Glomerular visceral epithelial cell (primary cell): ENCODE measurements at regions not wholly inside any gene's neighbourhood (a gene's known extent, or its start where the extent isn't known, plus 50 kb on each side); places are given as distances from the start of the nearest gene placed in this dataset.
A peak's percentile ranks its signal among the peaks of the same experiment; 100 is the strongest.

ENCODE experiments used
- DNase-seq: peaks from one replicate; pipeline ENCODE4 v3.0.0-alpha.2; 2016; ENCODE audit errors: extremely low spot score

DNA sequence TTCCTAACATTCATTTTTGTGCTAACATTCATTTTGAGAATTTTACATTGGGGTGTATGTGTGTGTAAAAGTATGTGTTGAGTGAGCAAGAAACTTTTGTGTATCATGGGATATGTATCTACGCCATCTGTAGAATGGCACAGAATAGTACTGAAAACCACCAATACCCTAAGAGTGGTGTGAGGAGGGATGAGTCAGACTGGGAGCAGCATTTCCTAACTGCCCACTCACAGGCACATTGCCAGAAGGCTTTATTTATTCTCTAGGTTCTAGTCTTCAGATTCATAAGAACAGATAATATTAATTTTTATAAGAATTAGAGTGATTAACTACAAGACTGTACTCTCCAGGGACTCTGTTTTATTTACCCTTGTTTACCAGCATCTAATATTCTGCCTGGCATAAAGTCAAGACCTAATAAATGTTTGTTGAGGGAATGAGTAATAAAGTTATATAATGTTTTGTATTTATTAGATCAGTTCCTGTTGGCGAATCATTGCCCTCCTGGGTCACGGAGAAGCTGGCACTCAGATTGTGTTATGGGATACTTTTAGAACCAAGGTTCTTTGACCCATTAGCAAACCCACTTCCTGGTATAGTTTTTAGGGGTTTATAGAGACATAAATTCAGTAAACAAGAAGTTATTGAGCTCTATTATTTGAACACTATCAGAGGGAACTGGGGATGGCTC, 159.1 kb upstream of the PPP2R2B start:
- DNase-seq: peak; percentile 55

DNA sequence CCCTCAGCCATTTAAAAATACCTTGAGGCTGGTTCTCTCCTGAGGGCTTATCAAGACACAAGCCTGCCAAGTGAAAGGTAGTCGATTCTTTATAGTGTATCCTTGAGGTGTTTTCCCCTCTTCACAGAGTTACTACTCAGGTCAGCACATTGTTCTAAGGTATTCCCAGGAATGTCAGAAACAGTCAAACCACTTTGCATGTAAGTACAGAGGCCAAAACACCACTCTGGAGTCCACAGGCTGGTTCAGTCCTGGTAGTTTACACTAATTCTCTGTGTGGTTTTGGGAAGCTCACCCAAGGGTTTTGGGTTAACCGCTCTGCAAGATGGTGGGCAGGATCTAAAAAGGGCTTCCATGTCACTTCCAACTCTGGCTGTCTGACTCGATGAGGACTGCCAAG, 162.3 kb upstream of the PPP2R2B start:
- DNase-seq: no peak

DNA sequence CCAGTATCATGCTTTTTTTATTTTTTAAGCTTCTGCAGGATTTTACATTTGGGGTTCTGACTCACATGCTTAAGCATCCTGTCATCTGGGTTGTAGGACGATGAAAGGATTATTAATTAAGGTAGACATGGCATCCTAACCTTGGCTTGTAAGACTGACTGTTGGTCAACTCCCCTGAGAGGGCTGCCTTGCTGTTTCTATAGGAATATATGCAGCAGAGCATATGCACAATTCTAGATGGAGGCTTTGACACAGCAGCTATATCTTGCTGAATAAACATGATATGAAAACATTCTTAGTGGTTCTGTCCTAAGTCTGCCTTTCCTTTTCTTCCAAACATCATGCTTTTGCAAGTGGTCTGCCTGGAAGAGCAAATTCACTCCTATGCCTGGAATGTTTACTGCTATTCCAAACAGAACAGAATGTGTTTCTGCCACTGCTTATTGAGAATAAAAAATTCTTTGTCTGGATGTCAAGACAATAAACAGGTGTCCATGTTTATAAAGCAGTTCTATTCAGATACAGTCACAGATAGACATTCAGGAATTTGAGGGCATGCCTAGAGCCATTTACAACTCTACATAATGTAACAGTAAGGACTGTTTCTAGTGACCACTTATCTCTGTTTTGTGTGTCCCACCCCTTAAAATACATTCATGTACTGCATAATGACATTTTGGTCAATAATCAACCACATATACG, 166.2 kb upstream of the PPP2R2B start:
- no peak for DNase-seq

DNA sequence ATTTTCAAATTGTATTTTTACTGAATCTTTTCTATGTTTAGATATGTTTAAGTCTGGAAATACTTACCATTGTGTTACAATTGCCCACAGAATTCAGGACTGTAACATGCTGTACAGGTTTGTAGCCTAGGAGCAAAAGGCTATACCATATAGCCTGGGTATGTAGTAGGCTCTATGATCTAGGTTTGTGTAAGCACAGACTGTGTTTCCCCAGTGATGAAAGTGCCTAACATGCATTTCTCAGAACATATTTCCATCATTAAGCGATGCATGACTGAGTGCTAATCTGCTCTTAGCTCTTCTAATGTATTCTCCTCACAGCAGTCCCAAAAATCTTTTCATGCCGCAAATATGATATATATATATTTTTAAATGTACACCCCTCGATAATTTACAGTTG, 166.7 kb upstream of the PPP2R2B start:
- no peak for DNase-seq

DNA sequence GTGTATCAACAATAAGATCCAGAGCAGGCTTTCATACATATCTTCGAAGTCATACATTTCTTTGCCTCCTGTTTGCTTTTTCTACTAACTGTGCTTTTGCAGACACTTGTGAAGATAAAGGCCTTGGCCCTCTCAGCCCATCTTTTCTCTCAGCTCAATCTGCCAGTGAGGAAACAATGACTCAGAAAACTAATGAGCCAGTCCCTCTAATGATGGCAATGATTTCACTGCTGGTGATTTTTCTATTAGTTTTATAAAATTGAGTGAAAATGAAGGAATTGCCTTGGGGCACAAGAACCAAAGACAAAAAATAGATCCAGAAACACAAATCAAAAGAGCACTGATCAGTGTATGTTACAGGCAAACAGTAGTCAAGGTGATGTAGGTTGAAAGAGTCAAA, 167.7 kb upstream of the PPP2R2B start:
- DNase-seq: no peak

DNA sequence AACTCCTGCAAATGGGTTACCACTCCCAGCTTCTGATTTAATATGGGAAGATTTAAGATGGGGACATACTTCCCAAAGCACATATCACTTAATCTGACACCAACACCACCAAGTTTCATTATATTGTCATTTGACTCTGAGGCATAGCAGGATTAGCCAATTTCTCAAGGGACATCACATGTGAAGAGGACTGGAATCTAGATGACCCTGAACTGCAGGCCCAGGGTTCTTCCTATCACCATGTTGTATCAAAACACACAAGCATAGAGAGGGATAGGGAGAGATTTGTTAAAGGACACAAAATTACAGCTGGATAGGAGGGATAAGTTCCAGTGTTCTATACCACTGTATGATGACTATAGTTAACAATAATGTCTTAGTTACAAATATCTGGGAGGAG, 168.3 kb upstream of the PPP2R2B start:
- no peak for DNase-seq

DNA sequence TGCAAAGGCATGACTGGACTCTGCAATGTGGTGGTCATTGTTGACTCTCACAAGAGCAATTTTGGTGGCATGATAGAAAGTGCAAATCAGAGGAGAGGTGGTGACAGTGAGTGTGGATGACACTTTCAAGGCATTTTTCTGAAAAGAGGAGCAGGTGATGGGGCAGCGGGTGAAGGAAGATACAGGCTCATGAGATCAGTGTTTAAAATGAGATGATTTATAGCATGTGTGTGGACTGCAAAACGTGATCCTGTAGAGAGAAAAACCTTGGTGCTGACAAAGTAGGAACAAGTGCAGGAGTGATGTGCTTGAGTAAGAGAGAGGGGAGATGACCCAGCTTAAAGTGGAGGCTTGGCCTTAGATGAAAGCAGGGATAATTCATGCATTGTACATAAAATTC, 171.2 kb upstream of the PPP2R2B start:
- no peak for DNase-seq

DNA sequence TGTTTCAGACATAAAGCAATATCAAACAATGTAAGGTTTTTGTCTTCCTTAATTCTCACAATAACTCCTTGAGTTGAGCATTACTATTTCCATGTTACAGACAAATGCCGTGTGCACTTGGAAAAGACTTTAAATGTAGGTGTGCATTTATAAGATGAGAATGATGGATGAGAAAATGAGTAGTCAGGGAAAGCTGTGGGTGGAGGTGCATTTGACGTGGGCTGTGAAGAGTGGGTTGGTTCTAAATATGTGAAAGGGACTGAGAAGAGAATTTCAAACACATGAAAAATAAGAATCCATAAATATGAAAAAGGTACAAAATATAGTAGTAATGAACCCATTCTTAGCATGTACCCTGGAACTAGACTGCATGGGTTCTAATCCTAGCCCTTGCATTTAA, 171.6 kb upstream of the PPP2R2B start:
- no peak for DNase-seq

DNA sequence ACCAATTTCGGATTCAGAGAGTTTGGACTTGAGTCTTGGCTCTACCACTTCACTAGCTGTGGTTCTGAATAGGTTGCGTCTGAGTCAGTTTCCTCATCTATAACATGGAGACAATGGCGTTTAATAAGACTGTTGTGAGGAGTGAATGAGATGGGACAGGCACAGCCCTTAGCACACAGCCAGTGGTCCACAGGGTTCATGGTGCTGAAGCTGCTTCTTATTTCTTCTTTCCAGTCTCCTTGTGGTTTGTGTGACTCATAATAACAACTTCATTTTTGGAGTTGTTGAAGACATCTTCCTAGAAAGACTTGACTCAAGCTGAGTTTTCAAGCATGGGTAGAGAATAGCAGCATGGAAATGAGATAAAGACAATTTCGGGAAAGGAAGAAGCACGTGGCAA, 172.6 kb upstream of the PPP2R2B start:
- DNase-seq: no peak

DNA sequence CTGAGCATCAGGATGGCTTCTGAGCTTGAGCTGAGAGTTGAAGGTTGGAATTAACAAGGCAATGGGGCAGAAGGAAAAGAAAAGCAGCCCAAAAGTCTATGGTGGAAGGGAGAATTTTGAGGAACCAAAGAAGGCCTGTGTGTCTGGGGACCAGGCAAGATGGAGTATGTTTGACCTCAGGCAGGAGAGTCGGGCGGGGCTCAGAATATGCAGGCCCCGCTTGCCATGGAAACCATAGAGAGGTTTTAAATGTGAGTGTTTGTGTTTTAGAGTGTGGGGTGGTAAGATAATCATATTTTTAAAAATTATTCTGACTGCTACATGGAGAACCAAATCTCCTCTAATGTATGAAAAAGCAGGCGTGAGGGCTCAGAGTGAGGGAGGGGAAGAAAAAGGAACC, 174.0 kb upstream of the PPP2R2B start:
- no peak for DNase-seq

DNA sequence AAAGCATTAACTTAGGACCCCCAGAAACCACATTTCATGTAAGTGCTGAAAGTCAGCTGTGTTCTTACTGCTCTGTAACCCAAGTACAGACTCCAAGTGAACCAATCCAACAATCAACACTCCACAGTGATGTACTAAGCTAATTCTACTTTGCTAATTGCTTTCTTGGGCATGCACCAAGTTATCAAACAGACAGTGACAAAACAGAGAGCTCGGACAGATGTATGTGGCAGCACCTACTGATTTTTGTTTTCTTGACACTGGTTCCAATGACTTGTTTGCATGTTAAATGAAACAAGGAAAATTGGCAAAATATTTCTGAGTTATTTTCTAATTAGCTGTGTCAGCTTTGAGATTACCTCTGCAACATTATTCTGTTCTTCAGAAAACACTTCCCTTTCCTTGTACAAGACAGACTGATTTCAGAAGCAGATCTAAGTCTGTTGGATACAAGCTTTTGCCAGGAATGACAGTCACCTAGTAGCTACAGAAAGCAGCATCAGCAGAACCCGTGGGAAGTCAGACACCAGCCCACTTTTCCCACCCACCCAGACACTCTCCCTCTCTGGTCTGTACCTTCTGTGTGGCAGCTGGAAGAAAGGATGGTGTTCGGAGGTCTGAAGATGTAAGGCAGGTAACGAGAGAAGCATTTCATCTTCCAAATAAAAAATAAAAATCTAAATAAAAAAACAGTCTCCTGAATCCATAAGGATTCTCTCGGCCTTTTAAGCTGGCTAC, 176.7 kb upstream of the PPP2R2B start:
- DNase-seq: no peak

DNA sequence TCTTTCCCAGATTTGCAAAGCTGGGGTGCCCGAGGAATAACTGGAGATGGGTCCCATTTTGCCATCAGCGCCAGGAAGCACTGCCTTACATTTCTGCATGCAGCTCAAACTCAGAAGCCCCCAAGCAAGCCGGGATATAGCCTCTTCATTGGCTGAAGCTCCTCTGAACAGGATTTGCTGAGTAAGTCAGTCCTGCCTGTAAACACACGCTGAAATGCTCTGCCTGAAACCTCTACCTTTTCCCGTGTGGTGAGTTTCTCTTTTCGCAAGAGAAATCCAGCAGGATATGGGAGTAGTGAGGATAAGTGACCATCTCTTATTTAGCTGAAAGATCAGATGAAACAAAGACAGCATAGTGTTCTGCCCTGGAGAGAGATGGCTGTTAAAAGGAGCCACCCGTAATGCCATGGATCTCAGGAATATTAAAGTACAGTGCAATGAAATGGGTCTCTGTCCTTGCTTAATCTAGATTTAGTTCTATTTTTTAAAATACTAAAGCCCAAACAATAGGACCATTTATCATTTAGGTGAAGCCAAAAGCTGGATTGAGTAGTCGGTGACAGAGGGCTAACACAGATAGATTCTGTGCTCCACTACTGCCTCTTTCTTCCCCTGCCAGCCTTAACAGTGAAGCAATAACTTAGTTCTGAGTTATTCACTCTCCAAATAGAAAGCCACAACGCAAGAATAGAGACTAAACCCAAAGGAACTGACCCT, 177.5 kb upstream of the PPP2R2B start:
- DNase-seq: no peak

DNA sequence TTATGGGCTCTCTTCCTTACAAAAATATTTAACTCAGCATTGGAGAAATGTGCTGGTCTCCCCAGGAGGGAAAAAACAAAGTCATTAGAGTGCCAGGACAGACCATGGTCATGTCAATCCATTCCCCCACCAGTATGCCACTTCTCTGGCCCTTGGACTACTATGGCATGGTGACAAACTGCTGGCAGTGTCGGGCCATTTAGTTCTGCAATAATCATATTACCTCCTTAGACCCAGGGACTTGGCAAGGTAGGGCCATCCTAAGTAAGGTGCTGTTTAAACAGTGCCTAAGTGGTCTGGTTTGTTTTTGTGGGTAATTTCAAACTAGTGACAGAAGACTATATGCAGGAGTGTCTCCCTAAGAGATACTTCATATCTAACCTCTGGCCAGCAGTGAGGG, 177.8 kb upstream of the STK32A start:
- DNase-seq: no peak

DNA sequence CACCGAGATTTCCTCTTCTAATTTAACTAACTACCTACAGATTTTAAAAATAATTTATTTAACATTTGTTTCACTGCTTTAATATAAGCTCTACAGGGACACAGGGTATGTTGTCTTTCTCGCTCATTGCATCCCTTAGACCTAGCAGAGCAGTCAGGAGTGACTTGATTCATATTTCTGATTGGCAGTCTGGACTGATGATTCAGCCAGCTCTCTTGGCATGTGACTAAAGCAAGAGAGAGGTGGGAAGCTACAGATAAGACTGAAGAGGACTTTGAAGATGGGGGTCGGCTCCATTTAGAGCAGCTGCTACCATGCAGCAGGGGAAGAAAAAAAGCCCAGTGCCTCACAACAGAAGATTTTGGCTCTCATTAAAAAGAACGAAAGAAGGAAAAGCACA, 173.4 kb upstream of the STK32A start:
- no peak for DNase-seq

DNA sequence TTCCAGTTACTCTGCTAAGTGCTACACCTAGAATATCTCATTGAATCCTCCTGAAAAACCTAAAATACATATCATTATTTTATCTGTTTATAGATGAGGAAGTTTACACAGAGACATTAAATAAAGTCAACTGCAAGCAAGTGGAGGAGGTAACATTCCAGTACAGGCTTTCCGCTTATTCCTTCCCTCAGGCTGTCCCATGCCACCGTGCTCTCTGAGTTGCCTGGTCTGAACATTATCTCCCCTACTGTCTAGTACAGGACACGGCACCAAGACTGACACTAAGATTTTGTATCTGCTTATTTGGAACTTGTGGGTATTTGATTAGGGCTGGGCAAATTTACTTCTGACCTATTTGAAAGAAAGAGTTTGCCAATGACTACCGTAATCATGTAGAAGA, 172.4 kb upstream of the STK32A start:
- DNase-seq: no peak

DNA sequence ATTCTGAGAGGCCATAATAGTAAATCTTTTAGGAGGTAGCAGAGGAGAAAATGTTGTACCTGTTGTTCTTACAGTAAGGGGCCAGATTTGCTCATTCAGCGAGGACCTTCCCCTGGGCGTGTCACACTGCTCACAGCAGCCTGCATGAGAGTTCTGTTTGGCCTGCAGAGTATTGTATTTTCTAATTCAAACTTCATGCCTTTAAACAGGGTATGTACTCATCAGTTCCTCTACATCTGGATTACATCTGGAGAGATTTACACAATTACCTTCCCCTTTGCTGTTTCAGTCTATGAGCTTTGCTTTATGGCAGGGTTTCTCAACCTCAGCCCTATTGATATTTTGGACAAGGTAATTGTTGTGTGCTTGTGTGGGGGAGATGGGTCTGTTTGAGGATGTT, 170.9 kb upstream of the STK32A start:
- no peak for DNase-seq

DNA sequence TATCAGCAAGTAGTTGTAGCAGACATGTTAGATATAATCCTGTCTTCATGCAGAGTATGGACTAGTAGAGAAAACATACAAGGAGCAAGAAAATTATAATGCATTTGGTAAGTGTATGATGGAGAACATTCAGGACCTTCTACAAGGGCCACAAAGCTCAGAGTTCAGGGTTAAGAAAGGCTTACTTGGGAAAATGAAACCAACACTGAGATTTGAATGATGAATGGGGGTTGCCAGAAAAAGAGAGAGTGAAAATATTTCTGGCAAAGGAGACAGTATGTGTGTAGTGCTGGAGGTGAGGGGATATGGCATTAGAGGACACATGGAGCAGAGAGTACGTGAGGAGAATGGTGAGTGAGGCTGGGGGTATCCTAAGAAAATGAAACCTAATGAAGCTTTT, 169.8 kb upstream of the STK32A start:
- no peak for DNase-seq

DNA sequence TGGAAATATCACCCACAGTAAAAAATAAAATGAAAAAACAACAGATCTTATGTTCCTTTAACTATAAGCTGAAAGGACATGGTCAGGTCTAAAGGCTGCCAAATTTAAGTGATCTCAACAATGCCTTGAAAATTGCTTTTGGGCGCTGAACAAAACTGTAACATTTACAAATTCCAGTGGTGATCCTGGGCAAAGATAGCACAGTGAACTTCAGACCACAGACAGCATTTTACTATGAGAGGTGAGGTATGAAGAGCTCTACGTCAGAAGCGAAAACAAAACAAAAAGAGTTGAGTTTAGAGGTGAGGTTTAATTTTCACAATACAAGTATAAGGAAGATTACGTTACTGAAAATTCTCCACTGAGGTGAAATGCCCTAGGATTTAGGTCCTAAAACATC, 165.8 kb upstream of the STK32A start:
- DNase-seq: no peak

DNA sequence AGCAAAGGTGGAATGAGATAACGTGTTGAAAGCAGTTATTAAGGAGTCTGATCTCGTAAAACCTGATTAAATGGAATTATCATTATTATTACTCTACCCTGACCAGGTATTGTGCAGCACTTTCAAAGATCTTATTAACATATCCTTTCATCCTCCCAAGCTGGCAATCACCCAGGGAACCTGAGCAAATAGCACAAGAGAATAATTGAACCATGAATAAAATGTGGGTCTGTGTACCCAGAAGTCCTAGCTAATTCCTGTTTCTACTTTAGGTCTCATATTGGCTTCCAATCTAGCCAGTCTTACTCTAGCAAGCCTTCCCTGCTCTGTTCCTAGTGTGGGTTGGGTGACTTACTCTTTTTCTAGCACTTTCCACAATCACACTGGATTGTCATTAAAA, 162.2 kb upstream of the STK32A start:
- DNase-seq: no peak

DNA sequence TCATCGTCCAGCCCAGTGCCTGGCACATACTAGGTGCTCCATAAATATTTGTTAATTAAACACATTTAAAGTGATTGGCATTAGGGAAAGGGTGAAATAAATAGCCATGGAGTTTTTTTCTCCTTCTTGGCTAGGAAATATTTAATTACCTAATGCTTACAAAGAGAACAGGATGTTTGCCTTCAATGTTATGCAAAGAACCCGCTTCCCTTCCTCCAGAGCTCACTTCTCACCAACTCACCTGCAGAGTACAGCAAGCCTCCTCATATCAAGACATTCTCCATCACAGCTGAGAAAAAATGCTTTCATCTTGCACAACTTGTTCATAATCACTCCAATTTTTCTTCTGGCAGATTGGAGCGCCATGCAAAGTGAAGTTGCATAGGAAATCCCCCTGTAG, 161.7 kb upstream of the STK32A start:
- no peak for DNase-seq

DNA sequence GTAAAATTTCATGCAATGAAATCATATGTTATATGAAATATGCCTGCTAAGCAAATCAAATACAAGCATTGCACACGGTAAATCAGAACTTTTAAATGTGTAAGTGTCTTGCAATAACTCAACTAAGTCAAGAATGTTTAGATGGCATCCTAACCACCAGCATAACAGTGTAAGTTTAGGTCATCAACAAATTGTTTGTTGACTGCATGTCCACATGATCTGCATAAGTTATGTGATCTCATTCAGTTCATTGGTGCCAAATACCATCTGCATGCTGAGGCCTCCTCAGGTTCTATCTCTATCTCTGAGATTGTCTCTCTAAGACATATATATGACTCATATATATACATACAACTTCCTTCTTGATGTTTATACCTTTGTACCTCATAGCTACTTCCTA, 159.6 kb upstream of the STK32A start:
- no peak for DNase-seq

DNA sequence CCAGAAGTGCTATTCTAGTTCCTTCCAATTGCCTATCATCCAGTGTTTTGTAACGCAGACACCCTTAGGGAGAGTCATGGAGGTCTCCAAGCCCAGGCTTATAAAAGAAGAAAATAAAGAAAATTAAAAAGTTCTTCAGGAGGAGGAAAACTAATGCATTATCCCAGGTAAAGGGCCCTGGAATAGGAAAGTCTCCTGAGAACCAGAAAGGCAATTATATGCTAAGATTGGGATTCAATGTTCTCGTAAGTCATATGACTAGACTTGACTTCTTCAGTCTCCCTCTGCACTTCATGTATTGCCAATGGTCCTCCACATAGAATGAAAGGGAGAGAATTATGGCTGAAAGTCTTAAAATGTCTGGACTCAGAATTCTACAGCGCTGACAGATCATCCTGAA, 154.4 kb upstream of the STK32A start:
- no peak for DNase-seq
